ENCODE measurements at regions not wholly inside any gene's neighbourhood (a gene's known extent, or its start where the extent isn't known, plus 50 kb on each side); places are given as distances from the start of the nearest gene placed in this dataset.
A peak's percentile ranks its signal among the peaks of the same experiment; 100 is the strongest.

DNA sequence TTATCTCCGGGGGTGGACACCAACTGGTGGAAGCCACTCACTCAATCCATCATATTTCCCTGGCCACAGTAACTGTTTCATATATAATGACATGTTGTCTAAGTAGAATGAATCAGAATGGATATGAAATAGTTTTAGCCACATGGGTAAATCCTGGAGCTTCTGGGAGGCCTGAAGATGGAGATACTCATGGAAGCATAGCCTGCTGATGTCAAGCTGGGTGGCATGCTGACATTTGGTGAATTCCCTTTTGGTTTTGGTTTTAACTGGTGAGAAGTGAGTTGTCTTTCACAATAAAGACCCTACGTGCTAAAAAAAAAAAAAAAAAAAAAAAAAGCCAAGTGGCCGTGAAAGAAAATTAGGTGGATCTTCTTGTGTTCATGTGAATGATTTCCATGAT, 105.3 kb upstream of the ITGA6 start:
- H3K27ac Mint-ChIP-seq = no peak overlapping the region
- H3K36me3 Mint-ChIP-seq = no peaks in the 10 kb centered on the region
- no CpG with 5 or more reads among the region's 3 CpGs for WGBS (ENCODE audit: insufficient coverage)

DNA sequence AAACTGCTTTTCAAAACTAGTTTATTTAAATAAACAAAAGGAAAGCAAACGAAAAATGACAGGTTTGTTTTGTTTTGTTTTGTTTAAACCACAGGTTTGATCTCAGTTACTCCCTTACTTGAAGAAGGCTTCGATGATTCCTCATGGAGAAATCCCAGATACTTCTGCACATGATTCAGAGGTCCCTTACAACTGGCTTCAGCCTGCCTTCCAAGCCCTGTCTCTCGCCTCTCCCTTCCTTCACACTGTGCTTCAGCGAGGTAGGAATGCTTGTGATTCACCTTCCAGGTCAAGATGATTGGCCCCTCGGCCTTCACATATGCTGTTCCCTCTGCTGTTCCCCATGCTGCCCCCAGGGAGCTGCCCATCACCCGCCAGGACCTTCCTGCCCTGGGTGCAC, 104.1 kb upstream of the ITGA6 start:
- peak overlapping the region in 1 of 7 donors; percentile 30 for H3K27ac Mint-ChIP-seq
- Histone ChIP-seq H3K27ac (ENCODE audit: low read depth in 1 of 2, low read length in 2 of 2) (no peak overlapping the region), H3K4me2 (replicated peaks; ENCODE audit: extremely low read depth, low read length, poor library complexity, severe bottlenecking) (no peak overlapping the region), H3K9ac (ENCODE audit: insufficient read depth, low read length, poor library complexity, severe bottlenecking) (no peak overlapping the region), H3K79me2 (ENCODE audit: insufficient read depth, low read length) (no peaks in the 10 kb centered on the region), H3K4me3 (replicated peaks in 1 of 3; ENCODE audit: low read depth in 2 of 3, low read length in 3 of 3) (no peak overlapping the region), H3K36me3 (replicated peaks in 1 of 2; ENCODE audit: control insufficient read depth in 1 of 2, insufficient read depth in 2 of 2, low read length in 2 of 2) (no peaks in the 10 kb centered on the region), H3K4me1 (ENCODE audit: control insufficient read depth in 1 of 2, insufficient read depth in 2 of 2, low read length in 2 of 2) (no peaks in the 10 kb centered on the region), H3K27me3 (ENCODE audit: control insufficient read depth in 2 of 2, insufficient read depth in 2 of 2, low read length in 2 of 2) (no peaks in the 10 kb centered on the region), H2AFZ (ENCODE audit: insufficient read depth, low read depth, low read length, poor library complexity, severe bottlenecking) (no peak overlapping the region), H4K20me1 (ENCODE audit: insufficient read depth, low read length) (no peaks in the 10 kb centered on the region), H3K9me3 (replicated peaks in 1 of 2; ENCODE audit: control insufficient read depth in 1 of 2, insufficient read depth in 1 of 2, low read length in 2 of 2) (no peaks in the 10 kb centered on the region)
- DNase-seq = no peak
- no peaks in the 10 kb centered on the region for H3K9me3 Mint-ChIP-seq
- intact Hi-C loops (cut with micrococcal nuclease) = no loop called here
- TF ChIP-seq, protein P1, sequence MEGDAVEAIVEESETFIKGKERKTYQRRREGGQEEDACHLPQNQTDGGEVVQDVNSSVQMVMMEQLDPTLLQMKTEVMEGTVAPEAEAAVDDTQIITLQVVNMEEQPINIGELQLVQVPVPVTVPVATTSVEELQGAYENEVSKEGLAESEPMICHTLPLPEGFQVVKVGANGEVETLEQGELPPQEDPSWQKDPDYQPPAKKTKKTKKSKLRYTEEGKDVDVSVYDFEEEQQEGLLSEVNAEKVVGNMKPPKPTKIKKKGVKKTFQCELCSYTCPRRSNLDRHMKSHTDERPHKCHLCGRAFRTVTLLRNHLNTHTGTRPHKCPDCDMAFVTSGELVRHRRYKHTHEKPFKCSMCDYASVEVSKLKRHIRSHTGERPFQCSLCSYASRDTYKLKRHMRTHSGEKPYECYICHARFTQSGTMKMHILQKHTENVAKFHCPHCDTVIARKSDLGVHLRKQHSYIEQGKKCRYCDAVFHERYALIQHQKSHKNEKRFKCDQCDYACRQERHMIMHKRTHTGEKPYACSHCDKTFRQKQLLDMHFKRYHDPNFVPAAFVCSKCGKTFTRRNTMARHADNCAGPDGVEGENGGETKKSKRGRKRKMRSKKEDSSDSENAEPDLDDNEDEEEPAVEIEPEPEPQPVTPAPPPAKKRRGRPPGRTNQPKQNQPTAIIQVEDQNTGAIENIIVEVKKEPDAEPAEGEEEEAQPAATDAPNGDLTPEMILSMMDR (IDR thresholded peaks at IDR 0.05) = no peak
- 94% methylated on average over 4 of the region's 6 CpGs for WGBS (ENCODE audit: insufficient coverage)
- H3K36me3 Mint-ChIP-seq = no peaks in the 10 kb centered on the region
- peaks cover 1% of the 10 kb centered on the region for H3K4me1 Mint-ChIP-seq
- H3K27me3 Mint-ChIP-seq (ENCODE audit: low read depth in 3 of 3) = peaks cover 0 to 5% (median 0%) of the 10 kb centered on the region in 3 donors
- H3K4me3 Mint-ChIP-seq = no peak overlapping the region

More for the DNA sequence above, 105.3 kb upstream of the ITGA6 start:
- Mint-ChIP-seq H3K27me3 (ENCODE audit: low read depth in 3 of 3) (peaks cover 0 to 5% (median 0%) of the 10 kb centered on the region in 3 donors), H3K4me1 (no peaks in the 10 kb centered on the region), H3K9me3 (no peaks in the 10 kb centered on the region), H3K4me3 (no peak overlapping the region)
- Histone ChIP-seq H3K9me3 (replicated peaks in 1 of 2; ENCODE audit: control insufficient read depth in 1 of 2, insufficient read depth in 1 of 2, low read length in 2 of 2) (no peaks in the 10 kb centered on the region), H3K27ac (ENCODE audit: low read depth in 1 of 2, low read length in 2 of 2) (no peak overlapping the region), H4K20me1 (ENCODE audit: insufficient read depth, low read length) (no peaks in the 10 kb centered on the region), H3K79me2 (ENCODE audit: insufficient read depth, low read length) (no peaks in the 10 kb centered on the region), H3K4me3 (replicated peaks in 1 of 3; ENCODE audit: low read depth in 2 of 3, low read length in 3 of 3) (no peak overlapping the region), H3K4me2 (replicated peaks; ENCODE audit: extremely low read depth, low read length, poor library complexity, severe bottlenecking) (no peak overlapping the region), H3K36me3 (replicated peaks in 1 of 2; ENCODE audit: control insufficient read depth in 1 of 2, insufficient read depth in 2 of 2, low read length in 2 of 2) (no peaks in the 10 kb centered on the region), H3K27me3 (ENCODE audit: control insufficient read depth in 2 of 2, insufficient read depth in 2 of 2, low read length in 2 of 2) (no peaks in the 10 kb centered on the region), H3K9ac (ENCODE audit: insufficient read depth, low read length, poor library complexity, severe bottlenecking) (no peak overlapping the region), H2AFZ (ENCODE audit: insufficient read depth, low read depth, low read length, poor library complexity, severe bottlenecking) (no peak overlapping the region), H3K4me1 (ENCODE audit: control insufficient read depth in 1 of 2, insufficient read depth in 2 of 2, low read length in 2 of 2) (no peaks in the 10 kb centered on the region)
- intact Hi-C loops (cut with micrococcal nuclease) = no loop called here
- TF ChIP-seq, protein P1 (IDR thresholded peaks at IDR 0.05) = no peak
- DNase-seq = no peak
